PC-9 (cell line): ENCODE measurements at regions not wholly inside any gene's neighbourhood (a gene's known extent, or its start where the extent isn't known, plus 50 kb on each side); places are given as distances from the start of the nearest gene placed in this dataset.
"Not testable (repeated sequence)": the region's sequence is repeated elsewhere in the genome, so short reads cannot be mapped to it uniquely, and the experiment has no call there.

ENCODE experiments used
- EZH2 ChIP-seq: fragments of 200-600 bp; sonication (generic); IDR thresholded peaks from 2 replicates; pipeline ENCODE4 v1.8.0; 2017; ENCODE audit warnings: antibody characterized with exemption, low read depth
- TF ChIP-seq, protein P1 (sequence below): fragments of 200-600 bp; sonication (generic); conservative IDR thresholded peaks from 2 replicates; pipeline ENCODE4 v1.6.1; 2017; ENCODE audit warnings: mixed run types, antibody characterized with exemption, mild to moderate bottlenecking, moderate library complexity

DNA sequence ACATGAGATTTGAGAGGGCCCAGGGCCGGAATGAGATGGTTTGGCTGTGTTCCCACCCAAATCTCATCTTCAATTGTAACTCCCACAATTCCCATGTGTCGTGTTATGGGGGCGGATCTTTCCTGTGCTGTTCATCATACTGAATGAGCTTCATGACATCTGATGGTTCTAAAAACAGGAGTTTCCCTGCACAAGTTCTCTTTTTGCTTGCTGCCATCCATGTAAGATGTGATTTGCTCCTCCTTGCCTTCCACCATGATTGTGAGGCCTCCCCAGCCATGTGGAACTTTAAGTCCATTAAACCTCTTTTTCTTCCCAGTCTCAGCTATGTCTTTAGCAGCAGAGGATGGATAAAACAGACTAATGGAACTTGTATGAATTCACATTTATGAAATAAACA is 131.9 kb upstream of the ZC3H15 start:
- TF ChIP-seq, protein P1, sequence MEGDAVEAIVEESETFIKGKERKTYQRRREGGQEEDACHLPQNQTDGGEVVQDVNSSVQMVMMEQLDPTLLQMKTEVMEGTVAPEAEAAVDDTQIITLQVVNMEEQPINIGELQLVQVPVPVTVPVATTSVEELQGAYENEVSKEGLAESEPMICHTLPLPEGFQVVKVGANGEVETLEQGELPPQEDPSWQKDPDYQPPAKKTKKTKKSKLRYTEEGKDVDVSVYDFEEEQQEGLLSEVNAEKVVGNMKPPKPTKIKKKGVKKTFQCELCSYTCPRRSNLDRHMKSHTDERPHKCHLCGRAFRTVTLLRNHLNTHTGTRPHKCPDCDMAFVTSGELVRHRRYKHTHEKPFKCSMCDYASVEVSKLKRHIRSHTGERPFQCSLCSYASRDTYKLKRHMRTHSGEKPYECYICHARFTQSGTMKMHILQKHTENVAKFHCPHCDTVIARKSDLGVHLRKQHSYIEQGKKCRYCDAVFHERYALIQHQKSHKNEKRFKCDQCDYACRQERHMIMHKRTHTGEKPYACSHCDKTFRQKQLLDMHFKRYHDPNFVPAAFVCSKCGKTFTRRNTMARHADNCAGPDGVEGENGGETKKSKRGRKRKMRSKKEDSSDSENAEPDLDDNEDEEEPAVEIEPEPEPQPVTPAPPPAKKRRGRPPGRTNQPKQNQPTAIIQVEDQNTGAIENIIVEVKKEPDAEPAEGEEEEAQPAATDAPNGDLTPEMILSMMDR: not testable (repeated sequence)
- not testable (repeated sequence) for TF ChIP-seq EZH2
